Activated T-cell treated with anti-CD3 and anti-CD28 coated beads, Interleukin-2, amount 50 U/mL, for 72 hours (primary cell): ENCODE measurements at regions not wholly inside any gene's neighbourhood (a gene's known extent, or its start where the extent isn't known, plus 50 kb on each side); places are given as distances from the start of the nearest gene placed in this dataset.

Experiments used
- ATAC-seq, 2 donors: fragments of 150-1000 bp; cut with Tn5 transposase; replicated peaks in 1 of 2; 2 replicates each; pipeline ENCODE4 v1.10.0; 2021; ENCODE audit warnings: moderate library complexity in 2 of 2, mild to moderate bottlenecking in 1 of 2
- DNase-seq, 2 donors: peaks; one replicate each; pipeline ENCODE4 v3.0.0; 2021 to 2022; ENCODE audit warnings: mixed read lengths in 1 of 2
- H3K27ac Mint-ChIP-seq: one replicate; pipeline ENCODE4 v1.8.0; 2022; ENCODE audit warnings: mild to moderate bottlenecking, moderate library complexity, mixed read lengths
- H3K27me3 Mint-ChIP-seq: one replicate; pipeline ENCODE4 v1.8.0; 2022; ENCODE audit warnings: low read depth, mixed read lengths
- H3K36me3 Mint-ChIP-seq, 2 donors: one replicate each; pipeline ENCODE4 v1.8.0; 2022; ENCODE audit warnings: mixed read lengths in 2 of 2, mild to moderate bottlenecking in 1 of 2; ENCODE audit not compliant: insufficient read depth in 2 of 2
- H3K4me1 Mint-ChIP-seq: one replicate; pipeline ENCODE4 v1.8.0; 2022; ENCODE audit warnings: low read depth, mixed read lengths
- H3K4me3 Mint-ChIP-seq, 2 donors: one replicate each; pipeline ENCODE4 v1.8.0; 2022; ENCODE audit warnings: mild to moderate bottlenecking in 2 of 2, mixed read lengths in 2 of 2, moderate library complexity in 2 of 2
- H3K9me3 Mint-ChIP-seq, 2 donors: one replicate each; pipeline ENCODE4 v1.8.0; 2022; ENCODE audit warnings: mixed read lengths in 2 of 2

DNA sequence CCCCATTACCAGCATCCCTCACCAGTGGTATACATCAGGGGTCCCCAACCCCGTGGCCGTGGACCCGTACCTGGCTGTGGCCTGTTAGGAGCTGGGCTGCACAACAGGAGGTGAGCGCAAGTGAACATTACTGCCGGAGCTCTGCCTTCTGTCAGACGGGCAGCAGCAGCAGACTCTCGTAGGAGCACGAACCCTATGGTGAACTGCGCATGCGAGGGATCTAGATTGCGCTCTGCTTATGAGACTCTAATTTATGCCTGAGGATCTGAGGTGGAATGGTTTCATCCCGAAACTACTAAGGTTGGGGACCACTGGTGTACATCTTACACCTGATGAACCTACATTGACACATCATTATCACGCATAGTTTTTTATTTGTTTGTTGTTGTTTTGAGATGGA, 52.8 kb upstream of the DHX15 start:
- H3K4me3 Mint-ChIP-seq: no peak overlapping the region
- H3K4me1 Mint-ChIP-seq: no peaks in the 10 kb centered on the region
- no peaks in the 10 kb centered on the region for H3K9me3 Mint-ChIP-seq
- no peaks in the 10 kb centered on the region for H3K36me3 Mint-ChIP-seq
- no peak overlapping the region for H3K27ac Mint-ChIP-seq
- ATAC-seq (no peak), DNase-seq (no peak)
- peaks cover 19% of the 10 kb centered on the region for H3K27me3 Mint-ChIP-seq

DNA sequence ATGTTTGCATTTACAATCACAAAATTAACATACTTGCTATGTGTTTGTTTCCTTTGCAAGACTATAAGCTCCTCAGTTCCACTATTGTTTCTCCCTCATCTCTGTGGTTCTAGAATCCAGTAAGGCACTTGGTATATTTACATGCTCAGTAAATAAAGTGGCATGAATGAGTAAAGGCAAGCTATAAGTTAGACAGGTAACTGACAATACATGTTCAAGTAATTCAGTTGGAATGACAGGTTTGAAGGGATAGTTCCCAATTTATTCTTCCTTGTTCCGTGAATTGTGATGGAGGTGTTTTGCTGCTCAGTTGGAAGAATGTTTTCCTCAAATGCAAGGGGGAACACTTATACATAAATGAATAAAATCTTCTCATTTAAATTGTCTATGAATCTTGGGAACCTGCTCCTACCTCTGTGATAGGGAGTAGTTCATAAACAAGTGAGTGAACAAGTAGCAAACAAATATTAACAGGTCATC, 54.1 kb upstream of the DHX15 start:
- Mint-ChIP-seq H3K27ac (no peak overlapping the region), H3K27me3 (peaks cover 19% of the 10 kb centered on the region), H3K9me3 (no peaks in the 10 kb centered on the region), H3K4me1 (no peaks in the 10 kb centered on the region), H3K36me3 (no peaks in the 10 kb centered on the region), H3K4me3 (no peak overlapping the region)
- no peak for DNase-seq
- no peak for ATAC-seq

GRCh38 chr4:24639714-24640113, 55.4 kb upstream of the DHX15 start:
- ATAC-seq: no peak
- no peak for DNase-seq
- Mint-ChIP-seq H3K4me1 (no peaks in the 10 kb centered on the region), H3K27me3 (peaks cover 19% of the 10 kb centered on the region), H3K9me3 (no peaks in the 10 kb centered on the region), H3K36me3 (no peaks in the 10 kb centered on the region), H3K4me3 (no peak overlapping the region), H3K27ac (no peak overlapping the region)

GRCh38 chr4:24640366-24640765, 56.0 kb upstream of the DHX15 start:
- no peak overlapping the region for H3K27ac Mint-ChIP-seq
- no peak for DNase-seq
- H3K36me3 Mint-ChIP-seq: no peaks in the 10 kb centered on the region
- ATAC-seq: no peak
- H3K27me3 Mint-ChIP-seq: peaks cover 19% of the 10 kb centered on the region
- no peaks in the 10 kb centered on the region for H3K9me3 Mint-ChIP-seq
- no peaks in the 10 kb centered on the region for H3K4me1 Mint-ChIP-seq
- H3K4me3 Mint-ChIP-seq: no peak overlapping the region

GRCh38 chr4:24642981-24643547, 58.7 kb upstream of the DHX15 start:
- ATAC-seq (no peak), DNase-seq (no peak)
- Mint-ChIP-seq H3K27me3 (peaks cover 24% of the 10 kb centered on the region), H3K36me3 (no peaks in the 10 kb centered on the region), H3K27ac (no peak overlapping the region), H3K9me3 (no peaks in the 10 kb centered on the region), H3K4me3 (no peak overlapping the region), H3K4me1 (no peaks in the 10 kb centered on the region)

DNA sequence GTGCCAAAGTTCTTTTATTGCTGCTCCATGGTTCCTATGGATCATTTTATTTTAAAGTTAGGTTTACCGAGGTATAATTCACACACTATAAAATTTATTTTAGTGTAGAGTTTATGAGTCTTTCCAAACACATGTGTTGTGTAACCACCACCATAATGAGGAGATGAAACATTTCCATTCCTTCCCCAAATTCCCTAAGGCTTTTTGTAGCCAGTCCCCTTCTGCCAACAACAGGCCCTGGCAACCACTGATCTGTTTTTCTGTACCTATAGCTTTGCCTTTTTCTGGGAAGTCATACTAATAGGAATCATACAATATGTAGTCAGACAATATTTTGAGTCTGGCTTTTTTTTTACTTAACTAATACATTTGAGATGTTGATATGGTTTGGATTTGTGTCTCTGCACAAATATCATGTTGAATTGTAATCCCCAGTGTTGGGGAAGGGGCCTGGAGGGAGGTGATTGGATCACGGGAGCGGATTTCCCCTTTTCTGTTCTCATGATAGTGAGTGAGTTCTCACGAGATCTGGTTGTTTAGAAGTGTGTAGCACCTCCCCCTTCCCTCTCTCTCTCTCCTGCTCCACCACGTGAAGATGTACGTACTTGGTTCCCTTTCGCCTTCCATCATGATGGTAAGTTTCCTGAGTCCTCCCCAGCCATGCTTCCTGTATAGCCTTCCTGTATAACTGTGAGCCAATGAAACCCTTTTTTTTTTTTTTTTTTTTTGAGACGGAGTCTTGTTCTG, 59.6 kb upstream of the DHX15 start:
- no peaks in the 10 kb centered on the region for H3K36me3 Mint-ChIP-seq

DNA sequence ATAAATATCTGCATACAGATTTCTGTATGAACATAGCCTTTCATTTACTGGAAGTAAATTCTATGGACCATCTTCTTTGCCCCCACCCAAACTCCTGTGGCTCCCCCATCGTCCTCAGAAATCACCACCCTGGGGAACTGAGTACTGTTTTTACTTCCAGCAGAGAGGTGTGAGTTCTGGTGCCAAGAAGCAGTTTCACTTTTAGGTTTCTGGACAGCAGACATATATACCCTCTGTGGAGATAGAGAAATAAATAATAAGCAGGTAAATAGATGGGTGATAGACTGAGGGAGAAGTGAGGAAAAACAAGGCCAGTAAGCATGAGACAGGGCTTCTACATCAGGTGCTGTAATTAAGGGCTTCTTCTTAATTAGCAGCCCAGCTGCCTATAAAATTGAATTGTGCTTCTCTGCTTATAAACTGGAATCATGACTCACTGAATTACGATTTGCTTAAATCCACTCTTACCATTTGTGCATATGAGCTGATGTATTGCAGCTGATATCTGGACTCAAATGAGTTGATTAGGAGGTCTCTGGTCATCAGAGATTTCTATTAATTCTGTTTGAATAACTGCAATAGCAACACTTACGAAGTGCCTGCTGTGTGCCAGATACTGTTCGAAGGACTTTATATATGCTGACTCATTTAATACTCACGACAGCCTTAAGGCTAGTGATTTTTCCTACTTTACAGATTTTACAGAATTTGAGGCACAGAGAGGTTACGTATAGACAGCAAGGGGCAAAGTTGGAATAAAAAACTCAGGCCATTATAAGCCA, 60.8 kb upstream of the DHX15 start:
- ATAC-seq: no peak
- H3K4me3 Mint-ChIP-seq: no peak overlapping the region

More for the DNA sequence above, 59.6 kb upstream of the DHX15 start:
- H3K4me3 Mint-ChIP-seq: no peak overlapping the region
- H3K9me3 Mint-ChIP-seq: no peaks in the 10 kb centered on the region
- H3K4me1 Mint-ChIP-seq: no peaks in the 10 kb centered on the region
- no peak for ATAC-seq
- H3K27ac Mint-ChIP-seq: no peak overlapping the region
- H3K27me3 Mint-ChIP-seq: peaks cover 26% of the 10 kb centered on the region
- DNase-seq: no peak

GRCh38 chr4:24645765-24646550, 61.6 kb upstream of the DHX15 start:
- Mint-ChIP-seq H3K4me3 (no peak overlapping the region), H3K27ac (no peak overlapping the region), H3K36me3 (no peaks in the 10 kb centered on the region), H3K4me1 (no peaks in the 10 kb centered on the region), H3K27me3 (peaks cover 17% of the 10 kb centered on the region), H3K9me3 (no peaks in the 10 kb centered on the region)
- DNase-seq: no peak
- ATAC-seq: no peak

More for the DNA sequence above, 60.8 kb upstream of the DHX15 start:
- H3K36me3 Mint-ChIP-seq: no peaks in the 10 kb centered on the region
- H3K27ac Mint-ChIP-seq: no peak overlapping the region
- no peak for DNase-seq
- H3K27me3 Mint-ChIP-seq: peaks cover 19% of the 10 kb centered on the region
- no peaks in the 10 kb centered on the region for H3K4me1 Mint-ChIP-seq
- H3K9me3 Mint-ChIP-seq: no peaks in the 10 kb centered on the region

- Mint-ChIP-seq H3K9me3 (no peaks in the 10 kb centered on the region), H3K27me3 (peaks cover 17% of the 10 kb centered on the region), H3K4me1 (no peaks in the 10 kb centered on the region)
Observed at GRCh38 chr4:24646798-24647460, 62.6 kb upstream of the DHX15 start.

GRCh38 chr4:24650849-24651640, 66.7 kb upstream of the DHX15 start:
- no peak overlapping the region for H3K4me3 Mint-ChIP-seq
- H3K27ac Mint-ChIP-seq: no peak overlapping the region
- no peaks in the 10 kb centered on the region for H3K36me3 Mint-ChIP-seq
- peaks cover 17% of the 10 kb centered on the region for H3K27me3 Mint-ChIP-seq
- H3K4me1 Mint-ChIP-seq: no peaks in the 10 kb centered on the region
- ATAC-seq (no peak), DNase-seq (no peak)
- no peaks in the 10 kb centered on the region for H3K9me3 Mint-ChIP-seq

More at GRCh38 chr4:24646798-24647460, 62.6 kb upstream of the DHX15 start:
- DNase-seq (no peak), ATAC-seq (no peak)
- H3K36me3 Mint-ChIP-seq: no peaks in the 10 kb centered on the region
- H3K27ac Mint-ChIP-seq: no peak overlapping the region
- no peak overlapping the region for H3K4me3 Mint-ChIP-seq

DNA sequence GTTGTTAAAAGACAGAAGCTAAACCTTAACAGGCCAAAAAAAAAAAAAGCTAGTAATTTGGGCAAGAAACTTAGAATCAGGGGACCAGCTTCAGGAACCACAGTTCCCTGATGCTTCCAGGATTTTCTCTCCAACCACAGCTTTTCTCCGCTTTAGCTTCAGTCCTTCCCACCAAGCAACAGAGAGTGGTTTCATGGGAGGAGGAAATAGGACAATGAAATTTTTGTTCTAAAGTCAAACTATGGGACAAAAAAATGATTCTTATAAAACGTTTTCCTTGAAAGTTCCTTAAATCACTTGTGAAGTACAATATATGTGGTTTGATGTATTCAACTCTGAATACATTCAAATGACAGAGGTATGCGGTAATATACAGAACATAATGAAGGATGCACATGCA, 71.0 kb upstream of the DHX15 start:
- Mint-ChIP-seq H3K36me3 (no peaks in the 10 kb centered on the region), H3K4me1 (no peaks in the 10 kb centered on the region), H3K27me3 (peaks cover 14% of the 10 kb centered on the region), H3K4me3 (no peak overlapping the region), H3K27ac (no peak overlapping the region), H3K9me3 (no peaks in the 10 kb centered on the region)
- DNase-seq: no peak
- no peak for ATAC-seq

- no peak overlapping the region for H3K4me3 Mint-ChIP-seq
Observed at GRCh38 chr4:24655971-24656370, 71.6 kb upstream of the DHX15 start.

More at GRCh38 chr4:24655971-24656370, 71.6 kb upstream of the DHX15 start:
- DNase-seq: no peak
- H3K27ac Mint-ChIP-seq: no peak overlapping the region
- no peaks in the 10 kb centered on the region for H3K9me3 Mint-ChIP-seq
- ATAC-seq: no peak
- H3K27me3 Mint-ChIP-seq: peaks cover 11% of the 10 kb centered on the region
- H3K36me3 Mint-ChIP-seq: no peaks in the 10 kb centered on the region
- no peaks in the 10 kb centered on the region for H3K4me1 Mint-ChIP-seq
